ENCODE measurements at regions not wholly inside any gene's neighbourhood (a gene's known extent, or its start where the extent isn't known, plus 50 kb on each side); places are given as distances from the start of the nearest gene placed in this dataset.

- no peak for DNase-seq (ENCODE audit: low read depth)
- no peak overlapping the region for H3K4me3 ChIP-seq (ENCODE audit: low read length)
Measured at GRCh38 chr17:13931111-13931526, 138.2 kb upstream of the COX10 start.

GRCh38 chr17:13931800-13932460, 137.4 kb upstream of the COX10 start:
- DNase-seq (ENCODE audit: low read depth), result peak; percentile 76
- H3K4me3 ChIP-seq (ENCODE audit: low read length), result no peak overlapping the region
- TF ChIP-seq CTCF (IDR thresholded peaks at IDR 0.05; ENCODE audit: insufficient read depth, low read depth, low read length, missing control alignments), result no peak

More at GRCh38 chr17:13931111-13931526, 138.2 kb upstream of the COX10 start:
- no peak for TF ChIP-seq CTCF (IDR thresholded peaks at IDR 0.05; ENCODE audit: insufficient read depth, low read depth, low read length, missing control alignments)

- TF ChIP-seq CTCF (IDR thresholded peaks at IDR 0.05; ENCODE audit: insufficient read depth, low read depth, low read length, missing control alignments), result no peak
- H3K4me3 ChIP-seq (ENCODE audit: low read length), result no peak overlapping the region
- DNase-seq (ENCODE audit: low read depth), result no peak
Measured at GRCh38 chr17:13933441-13934276, 135.6 kb upstream of the COX10 start.

- no peak for TF ChIP-seq CTCF (IDR thresholded peaks at IDR 0.05; ENCODE audit: insufficient read depth, low read depth, low read length, missing control alignments)
- no peak overlapping the region for H3K4me3 ChIP-seq (ENCODE audit: low read length)
- no peak for DNase-seq (ENCODE audit: low read depth)
Measured at GRCh38 chr17:13939222-13939621, 130.1 kb upstream of the COX10 start.

- TF ChIP-seq CTCF (IDR thresholded peaks at IDR 0.05; ENCODE audit: insufficient read depth, low read depth, low read length, missing control alignments), result no peak
- peak; percentile 1 for DNase-seq (ENCODE audit: low read depth)
- H3K4me3 ChIP-seq (ENCODE audit: low read length), result no peak overlapping the region
Measured at GRCh38 chr17:13940858-13941665, 128.2 kb upstream of the COX10 start.

GRCh38 chr17:13941781-13942180, 127.5 kb upstream of the COX10 start:
- TF ChIP-seq CTCF (IDR thresholded peaks at IDR 0.05; ENCODE audit: insufficient read depth, low read depth, low read length, missing control alignments), result no peak
- DNase-seq (ENCODE audit: low read depth), result no peak
- no peak overlapping the region for H3K4me3 ChIP-seq (ENCODE audit: low read length)

Data from epithelial cell of esophagus (primary cell).